NCI-H460 (cell line): ENCODE measurements at regions not wholly inside any gene's neighbourhood (a gene's known extent, or its start where the extent isn't known, plus 50 kb on each side); places are given as distances from the start of the nearest gene placed in this dataset.
"Not testable (repeated sequence)": the region's sequence is repeated elsewhere in the genome, so short reads cannot be mapped to it uniquely, and the experiment has no call there.

Experiments used
- DNase-seq: peaks from one replicate; pipeline ENCODE4 v3.0.0-alpha.2; 2016; ENCODE audit warnings: low read depth; ENCODE audit errors: extremely low read depth

DNA sequence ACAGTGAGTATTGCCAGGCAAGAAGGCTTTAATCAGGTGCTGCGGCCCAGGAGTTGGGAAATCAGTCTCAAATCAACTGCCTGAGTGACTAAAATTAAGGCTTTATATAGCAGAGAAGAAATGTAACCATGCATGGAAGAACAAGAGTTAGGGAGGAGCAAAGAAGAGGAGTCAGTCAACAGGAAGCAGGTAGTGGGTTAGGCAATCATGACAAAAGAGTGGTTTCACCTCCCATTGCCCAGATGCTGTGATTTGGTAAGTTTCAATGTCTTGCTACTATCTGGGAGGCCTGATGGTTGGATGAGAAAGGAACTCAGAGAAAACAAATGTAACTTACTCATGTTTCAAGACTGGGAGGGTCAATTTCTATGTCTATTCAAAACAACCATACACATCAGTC, 998.3 kb downstream of the GATA3 start:
- no peak for DNase-seq

DNA sequence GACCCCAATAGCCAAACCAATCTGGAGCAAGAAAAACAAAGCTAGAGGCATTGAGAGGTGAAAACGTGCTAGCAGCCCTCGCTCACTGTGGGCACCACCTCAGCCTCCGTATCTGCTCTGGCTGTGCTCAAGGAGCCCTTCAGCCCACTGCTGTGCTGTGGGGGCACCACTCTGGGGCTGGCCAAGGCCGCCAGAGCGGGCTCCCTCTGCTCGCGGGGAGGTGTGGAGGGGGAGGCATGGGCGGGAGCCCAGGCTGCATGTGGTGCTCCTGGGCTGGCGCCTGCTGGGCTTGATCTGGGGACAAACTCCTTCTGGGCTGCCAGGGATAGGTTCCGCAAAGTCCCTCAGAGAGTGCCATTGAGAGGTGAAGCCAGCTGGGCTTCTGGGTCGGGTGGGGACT, 1002.0 kb downstream of the GATA3 start:
- DNase-seq = no peak

DNA sequence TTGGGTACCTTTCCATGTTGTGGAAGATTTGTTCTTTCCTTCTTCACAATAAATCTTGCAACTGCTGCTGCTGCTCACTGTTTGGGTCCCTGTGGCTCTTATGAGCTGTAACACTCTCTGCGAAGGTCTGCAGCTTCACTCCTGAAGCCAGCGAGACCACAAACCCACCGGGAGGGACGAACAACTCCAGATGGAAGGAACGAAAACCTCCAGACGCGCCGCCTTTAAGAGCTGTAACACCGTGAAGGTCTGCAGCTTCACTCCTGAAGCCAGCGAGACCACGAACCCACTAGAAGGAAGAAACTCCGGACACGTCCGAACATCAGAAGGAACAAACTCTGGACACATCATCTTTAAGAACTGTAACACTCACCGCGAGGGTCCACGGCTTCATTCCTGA, 1002.8 kb downstream of the GATA3 start:
- not testable (repeated sequence) for DNase-seq

DNA sequence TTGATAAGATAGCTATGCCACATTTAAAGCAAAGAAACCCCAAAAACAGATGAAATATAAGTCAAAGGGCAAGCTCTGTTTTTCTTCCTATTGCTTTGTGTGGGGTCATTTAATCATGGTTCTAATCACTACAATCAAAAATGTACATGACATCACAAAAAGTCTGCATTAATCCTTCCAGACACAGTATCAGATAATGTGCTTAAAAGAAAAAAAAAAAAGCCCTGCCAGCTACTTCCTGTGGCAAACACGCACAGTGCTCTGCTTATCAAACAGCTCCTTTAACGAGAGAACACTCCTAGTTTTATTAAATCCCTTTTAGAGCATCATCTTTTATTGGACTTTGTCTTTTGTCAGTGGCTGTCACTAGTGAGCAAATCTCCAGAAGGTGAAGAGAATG, 1005.8 kb downstream of the GATA3 start:
- DNase-seq = no peak

DNA sequence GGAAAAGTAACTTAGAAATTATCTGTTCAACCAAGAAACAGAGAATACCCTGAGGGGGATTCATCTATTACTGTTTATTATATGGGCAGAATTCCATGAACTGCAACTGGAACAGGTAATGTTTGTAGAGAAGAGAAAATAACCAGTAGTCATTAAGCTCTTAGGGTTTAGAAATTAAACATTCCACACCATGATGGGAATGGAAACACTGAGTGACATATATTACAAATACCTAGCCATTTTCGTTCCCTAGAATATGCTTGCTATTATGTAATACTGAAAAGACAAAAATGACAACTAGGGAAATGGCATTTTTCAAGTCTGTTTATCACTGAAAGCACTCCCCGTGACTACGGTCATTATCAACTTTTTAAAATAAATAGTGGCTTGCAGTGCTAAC, 1007.4 kb downstream of the GATA3 start:
- no peak for DNase-seq

DNA sequence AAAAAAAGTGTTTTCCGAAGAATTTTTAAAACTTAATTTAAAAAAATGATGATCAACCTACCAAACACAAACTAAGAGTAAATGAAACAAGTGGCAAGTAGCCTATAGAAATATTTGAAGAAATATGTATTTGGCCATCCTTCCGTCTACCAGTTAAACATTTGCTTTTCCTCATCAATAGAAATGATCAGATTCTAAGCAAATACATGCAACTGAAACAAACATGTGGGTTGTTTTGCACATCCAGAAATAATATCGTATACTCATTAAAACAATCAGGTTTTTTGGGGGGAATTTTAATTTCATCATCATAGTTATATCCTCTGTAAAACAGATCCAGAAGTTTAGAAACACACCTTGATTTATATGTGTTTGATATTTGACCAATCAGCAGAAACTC, 1011.7 kb downstream of the GATA3 start:
- no peak for DNase-seq

DNA sequence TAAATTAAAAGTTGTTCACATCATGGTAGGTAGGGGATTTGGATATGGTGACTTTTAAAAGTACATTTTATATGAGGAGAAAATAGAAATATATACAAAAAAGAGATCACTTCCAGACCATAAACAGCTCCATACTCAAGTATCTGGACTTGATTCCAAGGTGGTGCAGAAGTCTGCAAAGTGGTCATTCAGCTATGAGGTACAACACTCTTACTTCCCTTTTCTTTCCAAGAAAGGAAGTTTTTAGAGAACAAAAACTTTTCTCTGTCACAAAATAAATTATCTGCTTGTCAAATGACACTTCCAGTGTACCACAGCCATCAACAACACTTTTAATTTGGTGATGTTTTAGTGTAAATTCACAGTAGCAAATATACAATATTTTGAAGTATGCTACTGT, 1013.5 kb downstream of the GATA3 start:
- DNase-seq = no peak

DNA sequence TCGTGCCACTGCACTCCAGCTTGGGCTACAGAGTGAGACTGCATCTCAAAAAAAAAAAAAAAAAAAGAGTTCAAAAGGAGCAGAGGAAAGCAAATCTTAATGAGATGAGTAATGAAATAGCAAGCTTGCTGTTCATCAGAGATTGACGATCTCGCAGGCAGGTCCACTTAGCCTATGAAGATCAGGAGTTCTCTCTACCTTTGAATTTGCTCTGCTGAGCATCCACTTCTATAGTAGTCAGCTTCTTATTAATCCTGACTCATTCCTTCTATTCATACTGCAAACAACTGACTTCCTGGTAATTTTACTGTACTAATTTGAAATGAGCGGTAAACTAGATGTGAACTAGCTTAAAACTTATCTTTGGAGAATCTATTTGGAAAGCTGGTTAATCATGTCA, 1014.6 kb downstream of the GATA3 start:
- DNase-seq = no peak

DNA sequence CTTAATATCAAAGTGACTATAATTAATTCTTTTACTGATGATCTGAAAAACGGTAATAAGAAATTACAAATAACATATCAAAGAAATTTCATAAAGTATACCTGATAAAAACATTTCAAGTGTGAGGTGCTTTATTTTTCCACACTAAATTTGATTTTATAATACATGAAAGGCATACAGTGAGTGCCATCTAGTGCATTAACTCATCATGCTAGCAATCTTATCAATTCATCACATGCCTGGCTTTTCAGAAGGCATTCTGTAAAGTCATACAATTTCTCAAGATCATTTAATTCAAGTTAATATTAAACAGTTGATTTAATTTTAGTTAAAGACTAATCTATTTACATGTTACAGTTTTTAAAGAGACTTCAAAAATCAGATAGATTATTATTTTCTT, 1020.9 kb downstream of the GATA3 start:
- DNase-seq = no peak

DNA sequence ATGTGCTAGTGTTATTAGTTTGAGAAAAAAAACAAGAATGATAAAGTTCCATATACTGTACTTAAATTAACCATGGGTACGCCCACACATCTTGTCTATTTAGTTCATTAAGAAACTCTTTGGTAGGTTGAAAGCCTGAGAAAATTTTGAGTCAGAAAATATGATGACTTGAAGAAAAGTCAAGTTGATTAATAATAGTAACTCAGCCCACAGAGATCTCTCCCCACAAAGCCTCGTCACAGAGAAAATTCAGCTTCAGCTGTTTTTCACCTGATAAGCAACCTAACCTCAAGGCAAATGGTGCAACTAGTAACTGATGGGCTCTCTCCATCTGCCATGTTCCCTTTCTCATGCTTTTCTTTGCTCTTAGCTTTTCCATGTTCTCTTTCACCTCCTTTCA, 1021.6 kb downstream of the GATA3 start:
- no peak for DNase-seq

DNA sequence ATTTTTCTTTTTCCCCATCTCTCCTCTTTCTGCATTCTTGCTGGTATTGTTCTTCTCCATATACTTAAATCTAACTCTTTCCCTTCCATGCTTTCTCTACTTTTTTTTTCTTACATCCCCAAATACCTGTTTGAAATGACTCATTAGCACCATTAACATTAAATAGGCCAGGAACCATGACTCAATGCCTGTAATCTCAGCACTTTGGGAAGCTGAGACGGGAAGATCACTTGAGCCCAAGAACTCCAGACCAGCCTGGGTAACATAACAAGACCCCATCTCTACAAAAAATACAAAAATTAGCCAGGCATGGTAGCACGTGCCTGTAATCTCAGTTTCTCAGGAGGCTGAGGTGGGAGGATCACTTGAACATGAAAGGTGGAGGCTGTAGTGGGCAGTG, 1026.8 kb downstream of the GATA3 start:
- no peak for DNase-seq

DNA sequence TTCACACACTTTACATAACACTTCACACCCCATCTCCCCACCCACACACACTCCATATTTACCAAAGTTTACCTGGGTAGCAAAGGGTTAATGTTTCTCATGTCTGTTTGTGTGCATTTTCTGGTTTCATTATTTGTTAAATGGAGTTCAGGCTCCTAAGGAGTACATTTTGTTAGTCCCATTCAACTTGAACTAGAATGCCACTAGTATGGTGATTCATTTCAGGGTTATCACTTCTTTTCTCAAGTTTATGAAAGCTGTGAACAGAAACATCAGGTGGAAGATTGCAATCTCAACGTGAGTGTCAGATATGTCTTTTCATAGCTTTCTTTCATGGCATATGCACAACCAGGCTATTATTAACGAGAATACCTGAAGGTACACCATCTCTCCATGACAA, 1027.5 kb downstream of the GATA3 start:
- no peak for DNase-seq

DNA sequence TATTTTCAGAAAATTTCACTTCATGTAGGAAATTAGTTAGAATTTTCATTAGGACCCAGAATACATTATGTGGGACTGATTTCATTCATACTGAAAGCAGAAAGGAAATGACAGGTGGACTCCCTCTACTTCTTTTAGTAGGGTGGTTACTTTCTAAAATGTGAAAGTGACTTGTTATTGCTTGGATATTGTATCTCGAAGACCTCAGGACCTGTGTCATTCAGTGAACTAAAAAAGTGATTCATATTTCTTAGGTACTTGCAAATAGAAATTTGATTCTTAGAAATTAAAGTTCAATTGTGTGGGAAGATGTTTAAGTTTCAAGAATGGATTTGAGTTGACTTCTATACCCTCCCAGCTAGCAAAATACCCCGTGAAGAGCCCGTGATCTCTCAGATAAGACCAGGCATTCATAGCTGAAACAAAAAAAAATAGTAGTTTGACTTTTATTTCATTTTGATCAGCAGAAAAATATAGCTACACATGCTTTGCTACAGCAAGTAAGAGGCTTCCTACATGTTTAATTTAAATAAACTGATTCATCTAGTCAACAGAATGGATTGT, 1037.1 kb downstream of the GATA3 start:
- no peak for DNase-seq

DNA sequence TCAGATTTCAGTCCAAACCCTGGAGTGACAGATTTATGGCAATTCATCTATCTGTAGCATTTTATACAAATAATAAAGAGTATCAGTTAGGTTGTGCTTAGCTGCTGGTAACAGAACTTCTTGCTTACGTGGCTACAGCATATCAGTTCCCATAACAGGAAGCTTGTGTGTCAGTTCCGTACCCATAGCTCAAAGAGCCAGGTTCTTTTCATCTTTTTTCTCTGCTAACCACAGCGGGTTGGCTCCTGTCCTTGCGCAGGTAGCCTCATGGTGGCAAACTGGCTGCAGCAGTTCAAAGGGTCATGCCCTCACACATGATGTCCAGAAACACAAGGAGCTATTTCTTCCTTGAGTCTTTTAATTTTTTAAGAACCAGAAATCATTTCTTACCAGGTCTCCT, 1041.8 kb downstream of the GATA3 start:
- DNase-seq = no peak

DNA sequence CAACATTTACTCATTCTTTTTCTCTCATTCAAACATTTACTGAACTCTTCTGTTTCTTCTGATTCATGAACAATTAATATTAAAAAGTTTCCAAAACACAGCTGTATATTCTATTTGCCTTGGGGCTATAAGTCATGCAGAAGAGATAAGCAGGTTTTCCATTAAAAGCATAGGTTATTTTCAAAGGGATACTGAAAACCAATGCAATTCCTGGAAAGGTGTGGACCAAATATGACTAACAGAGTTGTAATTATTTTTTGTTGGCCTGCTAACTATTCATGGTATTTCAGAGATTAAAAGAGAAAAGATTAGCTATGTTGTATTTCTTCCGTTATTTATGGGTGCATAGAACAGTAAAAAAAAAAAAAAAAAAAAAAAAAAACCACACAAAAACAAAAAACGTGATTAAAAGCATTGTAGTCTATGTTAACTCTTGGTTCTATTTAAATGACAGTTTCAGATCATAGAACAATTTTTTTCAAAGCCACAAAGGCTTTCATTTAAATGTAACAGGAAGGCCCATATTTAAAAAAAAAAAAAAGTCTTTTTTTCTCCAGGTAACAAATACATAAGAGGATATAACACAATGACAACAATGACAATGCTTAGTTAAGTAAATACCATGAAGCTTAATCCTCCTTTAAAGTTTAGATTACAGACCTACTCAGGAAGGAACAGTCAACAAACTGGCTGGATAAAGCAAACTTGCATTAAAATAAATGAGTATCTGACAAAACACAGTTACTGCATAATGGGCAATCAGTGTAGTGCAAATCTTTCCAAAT, 1042.9 kb downstream of the GATA3 start:
- no peak for DNase-seq

DNA sequence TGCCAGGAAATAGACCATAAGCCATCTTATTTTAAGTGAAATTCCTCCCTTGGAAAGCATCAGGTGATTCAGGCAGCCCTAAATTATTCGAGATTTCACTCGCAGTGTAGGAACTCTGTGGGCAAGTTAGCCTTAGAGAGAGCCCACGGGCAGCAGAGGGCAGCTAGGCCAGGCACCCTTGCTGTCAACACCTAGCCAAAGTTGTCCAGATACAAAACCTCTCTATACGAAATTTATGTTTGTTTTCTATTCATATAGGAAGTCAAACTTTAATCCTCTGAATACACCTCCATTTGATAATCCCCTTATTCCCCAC, 1043.5 kb downstream of the GATA3 start:
- DNase-seq = no peak

DNA sequence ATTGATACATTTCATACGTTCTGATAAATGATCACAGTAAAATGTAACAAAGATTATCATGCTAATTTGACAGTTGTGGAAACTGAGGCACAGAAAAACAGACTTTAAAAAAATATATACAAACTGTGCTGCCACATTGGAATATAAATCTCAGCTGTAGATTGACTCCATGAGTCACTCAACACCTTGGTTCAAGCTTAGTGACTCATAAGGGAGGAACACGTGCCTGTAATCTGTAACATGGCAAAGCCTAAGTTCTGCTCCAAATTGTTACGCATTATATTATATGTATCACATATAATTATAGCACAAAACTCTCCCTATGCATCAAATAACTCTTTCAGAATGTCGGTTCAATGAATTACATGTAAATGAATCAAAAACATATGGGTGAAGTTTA, 1047.5 kb downstream of the GATA3 start:
- no peak for DNase-seq

DNA sequence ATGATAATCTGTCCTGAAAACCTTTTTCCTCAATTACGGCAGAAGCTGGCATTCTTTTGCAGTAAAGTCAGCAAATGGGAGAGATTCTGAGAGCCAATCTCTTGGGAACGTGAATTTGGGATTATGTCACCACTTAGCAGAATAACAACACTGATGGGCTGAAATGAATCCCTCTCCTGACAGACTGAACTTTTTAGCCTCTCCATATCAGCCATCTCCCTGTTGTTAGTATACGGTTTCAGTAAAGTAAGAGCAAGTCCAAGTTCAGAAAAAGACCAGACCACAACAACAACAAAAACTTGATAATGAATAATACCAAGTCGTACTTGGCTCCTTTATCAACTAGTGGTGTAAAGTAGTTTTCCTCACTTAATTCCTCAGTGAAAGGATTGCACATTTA, 1048.8 kb downstream of the GATA3 start:
- no peak for DNase-seq

DNA sequence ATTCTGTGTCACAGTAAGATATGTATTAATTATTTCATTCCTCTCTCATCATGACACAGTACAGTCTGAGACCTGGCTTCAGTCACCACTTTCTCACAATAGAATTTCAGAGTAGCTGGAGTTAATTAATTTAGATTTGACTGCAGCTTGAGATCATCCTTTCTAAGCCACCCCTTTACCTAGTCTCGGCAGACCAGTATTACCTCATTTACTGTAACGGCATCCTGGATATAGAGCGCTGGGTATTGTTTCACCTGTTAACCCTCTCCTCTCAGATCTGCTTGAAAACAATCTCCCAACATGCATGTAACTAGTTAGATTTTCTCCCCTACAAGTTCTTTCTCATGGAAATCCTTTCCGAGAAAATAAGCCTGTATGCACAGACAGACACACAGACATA, 1057.5 kb downstream of the GATA3 start:
- no peak for DNase-seq

DNA sequence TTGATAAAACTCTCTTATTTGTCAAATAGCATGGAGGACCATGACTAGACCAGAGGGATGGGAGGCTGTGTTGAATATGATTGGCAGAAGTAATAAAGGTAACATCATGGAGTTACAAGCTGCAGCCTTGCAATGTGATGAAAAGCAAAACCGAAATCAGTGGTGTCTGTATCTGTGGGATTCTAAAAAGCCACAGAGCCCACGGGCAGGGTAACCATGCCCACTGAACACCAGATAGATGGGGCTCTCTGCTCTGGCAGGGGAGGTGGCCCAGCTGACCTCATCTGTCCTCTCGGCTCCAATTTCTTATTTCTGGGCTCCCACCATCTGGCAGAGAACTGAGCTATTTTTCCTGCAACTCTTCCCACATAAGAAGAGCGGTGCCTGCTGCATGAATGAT, 1072.2 kb downstream of the GATA3 start:
- DNase-seq = no peak

DNA sequence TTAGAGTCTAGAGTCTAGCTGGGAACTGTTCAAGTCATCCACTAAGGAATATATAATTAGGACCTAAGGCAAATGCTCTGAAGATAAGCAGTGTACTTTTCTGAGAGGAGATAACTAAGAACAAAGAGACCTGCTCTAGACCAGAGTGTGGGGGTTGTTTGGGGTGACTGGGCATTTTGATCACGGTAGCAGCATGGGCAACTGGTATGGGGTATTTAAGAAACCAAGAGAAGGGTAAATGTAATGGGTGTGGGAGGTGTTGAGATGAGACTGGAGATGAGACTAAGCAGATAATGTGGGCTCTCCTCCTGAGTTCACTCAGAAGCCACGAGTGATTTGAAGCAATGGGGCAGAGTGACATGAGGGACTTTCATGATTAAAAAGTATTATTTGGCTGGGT, 1082.9 kb downstream of the GATA3 start:
- no peak for DNase-seq

DNA sequence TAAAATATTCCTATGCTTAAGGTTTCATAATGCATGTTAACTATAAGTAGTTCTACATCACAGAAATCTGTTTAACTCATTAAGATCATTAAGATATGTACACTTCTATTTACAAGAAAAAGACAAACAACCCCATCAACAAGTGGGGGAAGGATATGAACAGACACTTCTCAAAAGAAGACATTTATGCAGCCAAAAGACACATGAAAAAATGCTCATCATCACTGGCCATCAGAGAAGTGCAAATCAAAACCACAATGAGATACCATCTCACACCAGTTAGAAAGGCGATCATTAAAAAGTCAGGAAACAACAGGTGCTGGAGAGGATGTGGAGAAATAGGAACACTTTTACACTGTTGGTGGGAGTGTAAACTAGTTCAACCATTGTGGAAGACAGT, 1084.3 kb downstream of the GATA3 start:
- DNase-seq = not testable (repeated sequence)

DNA sequence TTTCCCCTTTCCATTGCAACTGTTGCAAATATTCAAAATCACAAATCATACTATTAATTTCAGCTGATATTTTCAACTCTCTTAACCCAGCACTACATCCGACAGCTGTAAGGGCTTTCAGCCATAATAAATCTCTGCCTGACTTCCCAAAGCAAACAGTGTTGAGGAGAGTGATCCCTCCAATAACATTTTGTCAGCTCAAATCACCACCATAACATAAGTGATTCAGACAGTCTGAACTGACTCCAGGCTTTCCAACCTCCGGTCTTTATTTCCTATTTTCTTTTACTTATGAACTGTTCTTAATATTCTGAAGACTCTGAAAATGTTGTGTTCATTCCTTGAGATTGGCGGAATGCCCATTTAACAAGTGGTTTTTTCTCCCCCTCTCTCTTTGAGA, 1085.9 kb downstream of the GATA3 start:
- no peak for DNase-seq
